RWPE2 (cell line): ENCODE measurements at regions not wholly inside any gene's neighbourhood (a gene's known extent, or its start where the extent isn't known, plus 50 kb on each side); places are given as distances from the start of the nearest gene placed in this dataset.

ENCODE experiments used
- ATAC-seq: fragments of 200-7000 bp; cut with Tn5 transposase; 3 replicates; pipeline ENCODE4 v1.9.1; 2021; ENCODE audit warnings: low read depth
- DNase-seq: peaks from one replicate; pipeline ENCODE4 v3.0.0-alpha.2; 2020; ENCODE audit warnings: low spot score
- H3K27ac ChIP-seq: fragments of 450-650 bp; 2 replicates; pipeline ENCODE4 v1.5.1; 2017; ENCODE audit warnings: mild to moderate bottlenecking; ENCODE audit not compliant: poor library complexity, severe bottlenecking
- H3K27me3 ChIP-seq: fragments of 250-450 bp; sonication (Bioruptor Pico); 2 replicates; pipeline ENCODE4 v1.5.1; 2021; ENCODE audit warnings: mild to moderate bottlenecking, moderate library complexity; ENCODE audit not compliant: insufficient read depth, poor library complexity, severe bottlenecking
- H3K36me3 ChIP-seq: fragments of 250-450 bp; sonication (Bioruptor Pico); 2 replicates; pipeline ENCODE4 v1.5.1; 2020; ENCODE audit warnings: low read depth, mild to moderate bottlenecking, moderate library complexity
- H3K4me1 ChIP-seq: fragments of 250-450 bp; sonication (Bioruptor Pico); 2 replicates; pipeline ENCODE4 v1.5.1; 2021; ENCODE audit warnings: mild to moderate bottlenecking, moderate library complexity; ENCODE audit not compliant: insufficient read depth, poor library complexity, severe bottlenecking
- H3K4me3 ChIP-seq: fragments of 250-450 bp; sonication (Bioruptor Pico); 2 replicates; pipeline ENCODE4 v1.5.1; 2021; ENCODE audit warnings: mild to moderate bottlenecking, moderate library complexity; ENCODE audit not compliant: severe bottlenecking
- H3K9me3 ChIP-seq: fragments of 250-450 bp; sonication (Bioruptor Pico); 2 replicates; pipeline ENCODE4 v1.5.1; 2021; ENCODE audit warnings: mild to moderate bottlenecking, moderate library complexity; ENCODE audit not compliant: severe bottlenecking
- TF ChIP-seq, protein P1 (sequence below): fragments of 450-650 bp; IDR thresholded peaks from one replicate; pipeline ENCODE4 v1.5.1; 2017; ENCODE audit warnings: mild to moderate bottlenecking, moderate library complexity; ENCODE audit not compliant: poor library complexity, severe bottlenecking

- H3K9me3 ChIP-seq = no peaks in the 10 kb centered on the region
- TF ChIP-seq, protein P1, sequence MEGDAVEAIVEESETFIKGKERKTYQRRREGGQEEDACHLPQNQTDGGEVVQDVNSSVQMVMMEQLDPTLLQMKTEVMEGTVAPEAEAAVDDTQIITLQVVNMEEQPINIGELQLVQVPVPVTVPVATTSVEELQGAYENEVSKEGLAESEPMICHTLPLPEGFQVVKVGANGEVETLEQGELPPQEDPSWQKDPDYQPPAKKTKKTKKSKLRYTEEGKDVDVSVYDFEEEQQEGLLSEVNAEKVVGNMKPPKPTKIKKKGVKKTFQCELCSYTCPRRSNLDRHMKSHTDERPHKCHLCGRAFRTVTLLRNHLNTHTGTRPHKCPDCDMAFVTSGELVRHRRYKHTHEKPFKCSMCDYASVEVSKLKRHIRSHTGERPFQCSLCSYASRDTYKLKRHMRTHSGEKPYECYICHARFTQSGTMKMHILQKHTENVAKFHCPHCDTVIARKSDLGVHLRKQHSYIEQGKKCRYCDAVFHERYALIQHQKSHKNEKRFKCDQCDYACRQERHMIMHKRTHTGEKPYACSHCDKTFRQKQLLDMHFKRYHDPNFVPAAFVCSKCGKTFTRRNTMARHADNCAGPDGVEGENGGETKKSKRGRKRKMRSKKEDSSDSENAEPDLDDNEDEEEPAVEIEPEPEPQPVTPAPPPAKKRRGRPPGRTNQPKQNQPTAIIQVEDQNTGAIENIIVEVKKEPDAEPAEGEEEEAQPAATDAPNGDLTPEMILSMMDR = no peak
These were observed 352.8 kb upstream of the SEMA6D start for GRCh38 chr15:47364230-47365141.

GRCh38 chr15:47366884-47367283, 350.4 kb upstream of the SEMA6D start:
- DNase-seq = no peak
- no peaks in the 10 kb centered on the region for H3K4me1 ChIP-seq
- peak; percentile 45 for ATAC-seq
- TF ChIP-seq, protein P1 = no peak
- no peak overlapping the region for H3K27ac ChIP-seq
- H3K36me3 ChIP-seq = no peaks in the 10 kb centered on the region
- no peak overlapping the region for H3K4me3 ChIP-seq
- no peaks in the 10 kb centered on the region for H3K27me3 ChIP-seq
- H3K9me3 ChIP-seq = no peaks in the 10 kb centered on the region

More at GRCh38 chr15:47364230-47365141, 352.8 kb upstream of the SEMA6D start:
- Histone ChIP-seq H3K36me3 (no peaks in the 10 kb centered on the region), H3K4me3 (no peak overlapping the region), H3K27ac (no peak overlapping the region), H3K27me3 (no peaks in the 10 kb centered on the region), H3K4me1 (no peaks in the 10 kb centered on the region)
- no peak for ATAC-seq
- no peak for DNase-seq

- TF ChIP-seq, protein P1 = no peak
- no peak for DNase-seq
These were observed 349.4 kb upstream of the SEMA6D start for GRCh38 chr15:47367726-47368390.

DNA sequence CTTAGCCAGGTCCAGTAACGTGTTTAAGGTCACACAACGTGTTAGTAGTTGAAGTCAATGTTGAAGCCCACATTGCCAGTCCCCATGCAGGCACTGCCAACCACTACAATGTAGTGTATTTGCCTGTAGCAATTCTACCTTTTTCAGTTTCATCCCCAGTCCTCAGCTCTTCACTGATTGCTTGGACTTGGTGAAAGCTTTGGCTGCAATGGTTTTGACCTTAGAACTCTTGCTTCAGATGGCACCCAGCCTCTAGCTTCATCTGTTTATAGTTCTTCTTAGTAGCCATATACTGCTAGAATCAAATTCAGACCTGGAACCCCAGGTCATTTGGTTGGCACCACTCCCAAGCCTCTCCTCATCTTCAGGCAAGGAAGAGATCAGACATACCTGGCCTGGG, 345.4 kb upstream of the SEMA6D start:
- DNase-seq (no peak), ATAC-seq (no peak)
- Histone ChIP-seq H3K4me1 (no peaks in the 10 kb centered on the region), H3K36me3 (no peaks in the 10 kb centered on the region), H3K9me3 (no peaks in the 10 kb centered on the region), H3K27ac (no peak overlapping the region), H3K4me3 (no peak overlapping the region), H3K27me3 (no peaks in the 10 kb centered on the region)
- TF ChIP-seq, protein P1 = no peak

More at GRCh38 chr15:47367726-47368390, 349.4 kb upstream of the SEMA6D start:
- H3K4me1 ChIP-seq = no peaks in the 10 kb centered on the region
- no peaks in the 10 kb centered on the region for H3K9me3 ChIP-seq
- H3K4me3 ChIP-seq = no peak overlapping the region
- no peaks in the 10 kb centered on the region for H3K27me3 ChIP-seq
- ATAC-seq = no peak
- no peaks in the 10 kb centered on the region for H3K36me3 ChIP-seq
- no peak overlapping the region for H3K27ac ChIP-seq

DNA sequence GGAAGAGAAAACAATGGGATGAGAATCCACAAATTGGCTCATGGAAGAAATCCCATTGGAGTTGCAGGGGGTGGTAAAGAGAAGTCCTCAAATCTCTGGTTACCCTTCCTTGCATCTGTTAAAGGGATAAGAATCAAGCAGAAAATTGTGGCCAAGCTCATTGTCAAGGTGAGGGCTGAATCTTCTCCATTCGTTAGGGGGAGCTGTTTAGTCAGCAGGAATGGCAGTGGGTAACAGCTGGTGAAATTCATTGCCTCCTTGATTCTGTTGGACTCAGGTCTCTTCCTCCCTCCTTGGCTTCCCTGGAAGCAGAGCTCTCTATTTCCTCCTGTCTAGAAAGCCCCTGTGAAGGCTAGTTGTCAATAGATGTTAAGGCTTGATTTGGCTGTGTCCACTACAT, 343.1 kb upstream of the SEMA6D start:
- DNase-seq (no peak), ATAC-seq (peak; percentile 21; the same call in 1 of the 3 replicates)
- Histone ChIP-seq H3K27ac (no peak overlapping the region), H3K9me3 (no peaks in the 10 kb centered on the region), H3K27me3 (no peaks in the 10 kb centered on the region), H3K4me3 (no peak overlapping the region), H3K4me1 (no peaks in the 10 kb centered on the region), H3K36me3 (no peaks in the 10 kb centered on the region)
- TF ChIP-seq, protein P1 = peak; percentile 22
